IMR-90 (cell line): ENCODE measurements at regions not wholly inside any gene's neighbourhood (a gene's known extent, or its start where the extent isn't known, plus 50 kb on each side); places are given as distances from the start of the nearest gene placed in this dataset.

Source experiments
- ATAC-seq: fragments of 200-7000 bp; cut with Tn5 transposase; 2 replicates; pipeline ENCODE4 v1.9.1; 2020; ENCODE audit warnings: low read depth, mild to moderate bottlenecking, moderate library complexity
- BruUV-seq: library from RNA; stranded (reverse); fragments of 400-500 nt; replicated peaks from 2 replicates; lab custom pipeline; 2021; lab: Mats Ljungman, UMichigan
- CTCF ChIA-PET: fragments of 300-600 bp; formaldehyde crosslinking; extraction: SDS; loops from one replicate; lab custom pipeline; 2021; ENCODE audit warnings: antibody characterized with exemption; lab: Yijun Ruan, JAX
- POLR2A ChIA-PET: fragments of 300-600 bp; sonication (Branson Sonifier 250); formaldehyde crosslinking; loops from one replicate; lab custom pipeline; 2022; ENCODE audit warnings: antibody characterized with exemption; ENCODE audit not compliant: unreplicated experiment; lab: Charles Lee
- DNase-seq: peaks from one replicate; pipeline ENCODE4 v3.0.0; 2013
- H2AFZ ChIP-seq: replicated peaks from 2 replicates; pipeline ENCODE3; 2013; ENCODE audit warnings: low read length, mild to moderate bottlenecking; ENCODE audit not compliant: poor library complexity
- H2AK5ac ChIP-seq: 2 replicates; pipeline ENCODE4 v1.6.1; 2013; ENCODE audit warnings: low read depth, low read length, inconsistent platforms
- H2AK9ac ChIP-seq: replicated peaks from 2 replicates; pipeline ENCODE3; 2013; ENCODE audit warnings: mild to moderate bottlenecking, low read depth, low read length, moderate library complexity; ENCODE audit not compliant: poor library complexity
- H2BK120ac ChIP-seq: 2 replicates; pipeline ENCODE4 v1.6.1; 2013; ENCODE audit warnings: low read depth, low read length, inconsistent platforms
- H2BK15ac ChIP-seq: 3 replicates; pipeline ENCODE4 v1.6.1; 2013; ENCODE audit warnings: low read depth, low read length, inconsistent platforms
- H2BK20ac ChIP-seq: 2 replicates; pipeline ENCODE4 v1.6.1; 2013; ENCODE audit warnings: low read depth, mild to moderate bottlenecking, inconsistent platforms, low read length, moderate library complexity
- H2BK5ac ChIP-seq: 2 replicates; pipeline ENCODE4 v1.6.1; 2013; ENCODE audit warnings: mild to moderate bottlenecking, low read depth, low read length, inconsistent platforms; ENCODE audit not compliant: poor library complexity, severe bottlenecking
- H3K14ac ChIP-seq: replicated peaks from 2 replicates; pipeline ENCODE4 v1.6.1; 2013; ENCODE audit warnings: low read depth, low read length, inconsistent platforms
- H3K18ac ChIP-seq: 2 replicates; pipeline ENCODE4 v1.6.1; 2013; ENCODE audit warnings: low read depth, low read length, control low read depth
- H3K23ac ChIP-seq: 2 replicates; pipeline ENCODE4 v1.6.1; 2013; ENCODE audit warnings: low read depth, low read length, inconsistent platforms
- H3K27ac ChIP-seq: 2 replicates; pipeline ENCODE4 v1.5.1; 2013; ENCODE audit warnings: mild to moderate bottlenecking, control low read depth, low read length; ENCODE audit not compliant: insufficient read depth
- H3K27me3 ChIP-seq: 2 replicates; pipeline ENCODE4 v1.6.1; 2013; ENCODE audit warnings: low read length; ENCODE audit not compliant: control insufficient read depth, insufficient read depth
- H3K36me3 ChIP-seq: 2 replicates; pipeline ENCODE4 v1.6.1; 2013; ENCODE audit warnings: low read length, mixed read lengths; ENCODE audit not compliant: control insufficient read depth, insufficient read depth
- H3K4ac ChIP-seq: 2 replicates; pipeline ENCODE4 v1.6.1; 2013; ENCODE audit warnings: low read depth, low read length, inconsistent platforms
- H3K4me1 ChIP-seq: 2 replicates; pipeline ENCODE4 v1.6.1; 2013; ENCODE audit warnings: low read length, mixed read lengths; ENCODE audit not compliant: control insufficient read depth, insufficient read depth
- H3K4me2 ChIP-seq: 2 replicates; pipeline ENCODE4 v1.6.1; 2013; ENCODE audit warnings: low read depth, mild to moderate bottlenecking, control low read depth, low read length, moderate library complexity
- H3K4me3 ChIP-seq: 2 replicates; pipeline ENCODE4 v1.5.1; 2013; ENCODE audit warnings: low read depth, mild to moderate bottlenecking, control low read depth, low read length, moderate library complexity; ENCODE audit not compliant: insufficient read depth
- H3K56ac ChIP-seq: 2 replicates; pipeline ENCODE4 v1.6.1; 2013; ENCODE audit warnings: low read length, inconsistent platforms; ENCODE audit not compliant: insufficient read depth; ENCODE audit errors: extremely low read depth
- H3K79me1 ChIP-seq, 2 experiments: 2 replicates each; pipeline ENCODE4 v1.6.1; 2013; ENCODE audit warnings: low read length in 2 of 2, inconsistent platforms in 1 of 2, low read depth in 1 of 2
- H3K9ac ChIP-seq: 2 replicates; pipeline ENCODE4 v1.6.1; 2013; ENCODE audit warnings: low read depth, low read length, control low read depth
- H3K9me1 ChIP-seq: 2 replicates; pipeline ENCODE4 v1.6.1; 2013; ENCODE audit warnings: low read length, inconsistent platforms; ENCODE audit not compliant: insufficient read depth
- H3K9me3 ChIP-seq: 2 replicates; pipeline ENCODE4 v1.6.1; 2013; ENCODE audit warnings: low read length; ENCODE audit not compliant: control insufficient read depth, insufficient read depth
- H4K20me1 ChIP-seq: 2 replicates; pipeline ENCODE4 v1.6.1; 2013; ENCODE audit warnings: low read length, inconsistent platforms; ENCODE audit not compliant: insufficient read depth
- H4K5ac ChIP-seq: 2 replicates; pipeline ENCODE4 v1.6.1; 2013; ENCODE audit warnings: mild to moderate bottlenecking, low read depth, low read length, control low read depth
- H4K8ac ChIP-seq, 2 experiments: 2 replicates each; pipeline ENCODE4 v1.6.1; 2013; ENCODE audit warnings: low read depth in 2 of 2, low read length in 2 of 2, control low read depth in 1 of 2, inconsistent platforms in 1 of 2
- H4K91ac ChIP-seq: 2 replicates; pipeline ENCODE4 v1.6.1; 2013; ENCODE audit warnings: low read depth, low read length, inconsistent platforms; ENCODE audit not compliant: insufficient read depth
- ELK1 ChIP-seq: fragments of 150-350 bp; IDR thresholded peaks from 2 replicates; pipeline ENCODE4 v1.6.1; 2016; ENCODE audit warnings: low read depth, mild to moderate bottlenecking, low read length, moderate library complexity, borderline replicate concordance
- MAFK ChIP-seq: IDR thresholded peaks from 2 replicates; pipeline ENCODE4 v1.6.1; 2012; ENCODE audit warnings: low read depth, low read length, improper control_type of control experiment
- MAZ ChIP-seq: IDR thresholded peaks from 2 replicates; pipeline ENCODE4 v1.6.1; 2012; ENCODE audit warnings: low read depth, mild to moderate bottlenecking, low read length, improper control_type of control experiment, moderate library complexity, borderline replicate concordance
- NFE2L2 ChIP-seq: fragments of 150-350 bp; IDR thresholded peaks from 2 replicates; pipeline ENCODE4 v1.6.1; 2016; ENCODE audit warnings: low read depth, mild to moderate bottlenecking, low read length
- POLR2A ChIP-seq: IDR thresholded peaks from 2 replicates; pipeline ENCODE4 v1.6.1; 2012; ENCODE audit warnings: mild to moderate bottlenecking, low read depth, low read length
- RAD21 ChIP-seq: IDR thresholded peaks from 2 replicates; pipeline ENCODE4 v1.6.1; 2012; ENCODE audit warnings: low read length, improper control_type of control experiment
- RFX5 ChIP-seq: IDR thresholded peaks from 2 replicates; pipeline ENCODE4 v1.8.0; 2012; ENCODE audit warnings: low read depth, mild to moderate bottlenecking, low read length, moderate library complexity
- WGBS, 2 experiments: methylation state at CpG; one replicate each; pipeline versions ENCODE4 v1.1.5 to v1.1.7; 2013; ENCODE audit warnings: missing lambda C conversion rate in 2 of 2; ENCODE audit not compliant: insufficient read length in 1 of 2; ENCODE audit errors: extremely low coverage in 2 of 2; 5-methylcytosine and 5-hydroxymethylcytosine counted together
- dilution Hi-C: fragments of 300-500 bp; cut with HindIII; formaldehyde crosslinking; loops from one replicate; pipeline ENCODE4 v1.14.3; 2018; ENCODE audit warnings: low sequenced_read_pairs; ENCODE audit not compliant: unreplicated experiment
- in situ Hi-C: fragments of 300-500 bp; cut with MboI; formaldehyde crosslinking; loops from 3 replicates; pipeline ENCODE4 v1.14.3; 2019; ENCODE audit warnings: low sequenced_read_pairs, inconsistent platforms, mixed read lengths
- intact Hi-C: fragments of 100-400 bp; cut with micrococcal nuclease; formaldehyde crosslinking; loops from 2 replicates; pipeline ENCODE4 v1.10.0; 2022

- WGBS, 2 experiments, result no CpG with 5 or more reads among the region's 4 CpGs
- Histone ChIP-seq H3K4me3 (no peak overlapping the region), H3K4ac (no peak overlapping the region), H4K20me1 (no peaks in the 10 kb centered on the region), H2AK5ac (no peak overlapping the region), H3K27me3 (no peaks in the 10 kb centered on the region), H4K8ac (no peak overlapping the region), H2BK5ac (no peak overlapping the region), H2BK20ac (no peak overlapping the region), H2AFZ (no peak overlapping the region), H3K23ac (no peak overlapping the region), H3K56ac (no peak overlapping the region), H3K4me1 (no peaks in the 10 kb centered on the region), H3K4me2 (no peak overlapping the region), H3K36me3 (no peaks in the 10 kb centered on the region), H4K91ac (no peak overlapping the region), H2AK9ac (no peak overlapping the region), H3K9me1 (no peaks in the 10 kb centered on the region), H3K14ac (no peak overlapping the region), H4K5ac (no peak overlapping the region), H2BK15ac (no peak overlapping the region), H3K79me1 (no peaks in the 10 kb centered on the region), H3K9ac (no peak overlapping the region), H2BK120ac (no peak overlapping the region), H3K9me3 (no peaks in the 10 kb centered on the region), H3K18ac (no peak overlapping the region), H3K27ac (no peak overlapping the region)
- DNase-seq, result no peak
- ChIA-PET CTCF (interaction anchor here (0.7 kb wide), 1 partner anchor 932 kb away, joined by 7 read pairs; no protein-coding TSS in a partner anchor), POLR2A (no interaction called here)
- dilution Hi-C loops, result no loop called here
- ATAC-seq, result no peak
- BruUV-seq, result no TSS peak
- in situ Hi-C loops, result no loop called here
- TF ChIP-seq RFX5 (no peak), NFE2L2 (no peak), RAD21 (no peak), MAFK (no peak), ELK1 (no peak), POLR2A (no peak), MAZ (no peak)
- intact Hi-C loops, result no loop called here
These were observed 205.7 kb upstream of the RRP15 start for GRCh38 chr1:218079347-218079746.
